ENCODE measurements at regions not wholly inside any gene's neighbourhood (a gene's known extent, or its start where the extent isn't known, plus 50 kb on each side); places are given as distances from the start of the nearest gene placed in this dataset.

DNA sequence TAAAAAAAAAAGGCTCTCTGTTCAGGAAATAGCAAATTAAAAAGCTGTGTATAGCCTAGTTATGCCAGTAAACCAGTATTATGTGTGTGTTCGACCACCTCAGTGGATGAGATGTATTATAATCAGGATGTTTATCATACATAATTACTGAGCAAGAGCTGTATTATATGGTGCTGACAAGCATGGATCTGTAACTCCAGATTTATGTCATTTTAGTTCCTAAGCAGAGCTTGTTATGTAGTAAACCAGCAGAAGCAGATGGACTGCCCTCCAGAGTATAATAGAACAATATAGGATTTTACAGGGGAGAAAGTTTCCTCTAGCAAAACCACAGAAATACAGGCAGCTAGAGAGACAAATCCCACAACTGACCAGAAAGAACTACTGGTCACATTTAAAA is 627.4 kb upstream of the EPHA5 start:
- H3K4me1 Mint-ChIP-seq (ENCODE audit: low read depth): peaks cover 7% of the 10 kb centered on the region; the same call in 1 of the 2 replicates

DNA sequence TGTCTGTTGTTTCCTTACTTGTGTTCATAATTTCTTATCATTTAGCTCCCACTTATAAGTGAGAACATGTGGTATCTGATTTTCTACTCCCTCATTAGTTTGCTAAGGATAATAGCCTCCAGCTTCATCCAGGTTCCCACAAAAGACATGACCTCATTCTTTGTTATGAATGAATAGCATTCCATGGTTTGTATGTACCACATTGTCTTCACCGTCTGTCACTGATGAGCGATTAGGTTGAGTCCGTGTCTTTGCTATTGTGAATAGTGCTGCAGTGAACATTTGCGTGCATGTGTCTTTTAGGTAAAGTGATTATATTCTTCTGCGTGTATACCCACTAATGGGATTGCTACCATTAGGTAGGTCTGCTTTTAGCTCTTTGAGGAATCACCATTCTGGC is 624.3 kb upstream of the EPHA5 start:
- Mint-ChIP-seq H3K4me1 (ENCODE audit: low read depth) (no peaks in the 10 kb centered on the region; the same call in 1 of the 2 replicates), H3K27me3 (ENCODE audit: insufficient read depth) (no peaks in the 10 kb centered on the region), H3K9me3 (peaks cover under 1% of the 10 kb centered on the region; the same call in 1 of the 2 replicates), H3K36me3 (ENCODE audit: low read depth) (no peaks in the 10 kb centered on the region), H3K27ac (no peak overlapping the region), H3K4me3 (no peak overlapping the region)
- TF ChIP-seq, protein P1, sequence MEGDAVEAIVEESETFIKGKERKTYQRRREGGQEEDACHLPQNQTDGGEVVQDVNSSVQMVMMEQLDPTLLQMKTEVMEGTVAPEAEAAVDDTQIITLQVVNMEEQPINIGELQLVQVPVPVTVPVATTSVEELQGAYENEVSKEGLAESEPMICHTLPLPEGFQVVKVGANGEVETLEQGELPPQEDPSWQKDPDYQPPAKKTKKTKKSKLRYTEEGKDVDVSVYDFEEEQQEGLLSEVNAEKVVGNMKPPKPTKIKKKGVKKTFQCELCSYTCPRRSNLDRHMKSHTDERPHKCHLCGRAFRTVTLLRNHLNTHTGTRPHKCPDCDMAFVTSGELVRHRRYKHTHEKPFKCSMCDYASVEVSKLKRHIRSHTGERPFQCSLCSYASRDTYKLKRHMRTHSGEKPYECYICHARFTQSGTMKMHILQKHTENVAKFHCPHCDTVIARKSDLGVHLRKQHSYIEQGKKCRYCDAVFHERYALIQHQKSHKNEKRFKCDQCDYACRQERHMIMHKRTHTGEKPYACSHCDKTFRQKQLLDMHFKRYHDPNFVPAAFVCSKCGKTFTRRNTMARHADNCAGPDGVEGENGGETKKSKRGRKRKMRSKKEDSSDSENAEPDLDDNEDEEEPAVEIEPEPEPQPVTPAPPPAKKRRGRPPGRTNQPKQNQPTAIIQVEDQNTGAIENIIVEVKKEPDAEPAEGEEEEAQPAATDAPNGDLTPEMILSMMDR (IDR thresholded peaks at IDR 0.05): no peak
- no peak for DNase-seq

More for the DNA sequence above, 627.4 kb upstream of the EPHA5 start:
- H3K4me3 Mint-ChIP-seq: no peak overlapping the region
- TF ChIP-seq, protein P1 (IDR thresholded peaks at IDR 0.05): no peak
- H3K27me3 Mint-ChIP-seq (ENCODE audit: insufficient read depth): no peaks in the 10 kb centered on the region
- H3K9me3 Mint-ChIP-seq: peaks cover 4% of the 10 kb centered on the region; the same call in 1 of the 2 replicates
- no peak overlapping the region for H3K27ac Mint-ChIP-seq
- no peak for DNase-seq
- no peaks in the 10 kb centered on the region for H3K36me3 Mint-ChIP-seq (ENCODE audit: low read depth)

DNA sequence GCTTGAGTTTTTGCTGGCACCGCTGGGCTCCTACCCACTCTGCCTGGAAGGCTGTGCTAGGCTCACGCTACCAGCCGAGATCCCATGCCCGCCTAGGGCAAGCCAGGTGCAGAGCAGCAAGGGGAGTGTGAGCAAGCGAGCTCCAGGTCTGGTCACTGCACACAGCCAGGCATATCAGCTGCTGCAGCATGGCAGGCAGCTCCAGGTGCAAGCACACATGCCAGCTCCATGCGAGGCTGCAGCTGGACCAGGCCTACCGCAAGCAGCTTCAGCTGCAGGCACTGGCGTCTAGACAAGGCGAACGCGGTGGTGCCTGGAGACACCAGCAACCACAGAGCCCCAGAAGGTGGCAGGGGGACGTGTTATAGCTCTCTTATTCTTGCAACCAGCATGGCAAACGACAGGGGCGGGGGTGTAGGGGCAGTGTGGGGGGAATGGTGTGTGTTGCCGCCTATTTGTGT is 614.7 kb upstream of the EPHA5 start:
- Mint-ChIP-seq H3K4me3 (no peak overlapping the region), H3K27me3 (ENCODE audit: insufficient read depth) (no peaks in the 10 kb centered on the region; the same call in 1 of the 2 replicates), H3K27ac (no peak overlapping the region), H3K9me3 (peaks cover 4% of the 10 kb centered on the region; the same call in 1 of the 2 replicates), H3K36me3 (ENCODE audit: low read depth) (no peaks in the 10 kb centered on the region), H3K4me1 (ENCODE audit: low read depth) (no peaks in the 10 kb centered on the region)
- TF ChIP-seq, protein P1 (IDR thresholded peaks at IDR 0.05): no peak
- DNase-seq: no peak

DNA sequence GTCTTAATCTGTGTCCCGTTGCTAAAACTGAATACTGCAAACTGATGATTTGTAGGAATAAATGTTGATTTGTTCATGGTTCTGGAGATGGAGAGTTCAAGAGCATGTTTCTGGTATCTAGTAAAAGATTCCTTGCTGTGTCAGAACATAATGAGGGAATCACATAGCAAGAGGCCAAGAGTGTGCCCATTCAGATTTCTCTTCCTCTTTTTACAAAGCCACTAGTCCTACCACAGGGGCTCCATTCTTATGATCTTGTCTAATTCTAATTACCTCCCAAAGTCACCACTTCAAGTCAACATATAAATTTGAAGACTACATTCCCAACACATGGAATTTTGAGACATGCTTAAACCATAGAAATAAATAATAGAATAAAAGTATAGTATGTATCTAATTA is 608.8 kb upstream of the EPHA5 start:
- Mint-ChIP-seq H3K9me3 (peaks cover 4% of the 10 kb centered on the region), H3K36me3 (ENCODE audit: low read depth) (no peaks in the 10 kb centered on the region), H3K27ac (no peak overlapping the region), H3K4me3 (no peak overlapping the region), H3K27me3 (ENCODE audit: insufficient read depth) (no peaks in the 10 kb centered on the region), H3K4me1 (ENCODE audit: low read depth) (no peaks in the 10 kb centered on the region; the same call in 1 of the 2 replicates)
- TF ChIP-seq, protein P1 (IDR thresholded peaks at IDR 0.05): no peak
- DNase-seq: no peak

DNA sequence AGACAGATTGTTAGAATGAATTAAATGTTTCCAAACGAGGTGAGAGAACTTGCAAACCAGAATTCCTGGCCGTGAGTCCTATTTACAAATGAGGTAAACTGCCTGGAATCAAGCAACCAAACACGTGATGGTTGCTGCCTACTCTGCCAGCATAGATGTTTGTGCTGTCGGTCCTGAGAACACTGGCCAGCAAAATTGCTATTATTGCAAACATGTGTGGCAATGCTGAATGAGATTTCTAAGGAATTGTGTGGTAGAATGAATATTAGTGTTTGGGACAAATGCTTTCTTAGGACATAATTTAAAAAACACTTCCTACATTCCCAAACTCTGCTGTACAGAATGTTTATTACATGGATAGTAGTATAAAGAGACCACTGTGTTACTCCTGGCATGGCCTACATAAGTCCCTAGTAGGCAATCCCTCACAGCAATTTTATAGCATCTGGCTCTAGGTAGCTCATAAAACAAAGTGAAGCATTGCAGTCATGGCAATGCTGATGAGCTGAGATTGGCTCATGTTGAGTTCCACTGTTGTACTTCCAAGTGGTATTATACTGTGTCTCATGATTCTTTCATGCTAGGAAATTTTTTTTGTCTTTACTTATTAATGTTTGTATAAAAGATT is 605.2 kb upstream of the EPHA5 start:
- no peaks in the 10 kb centered on the region; the same call in 1 of the 2 replicates for H3K36me3 Mint-ChIP-seq (ENCODE audit: low read depth)
- DNase-seq: no peak
- H3K27ac Mint-ChIP-seq: no peak overlapping the region
- TF ChIP-seq, protein P1 (IDR thresholded peaks at IDR 0.05): no peak
- H3K4me3 Mint-ChIP-seq: no peak overlapping the region; the same call in 1 of the 2 replicates
- no peaks in the 10 kb centered on the region; the same call in 1 of the 2 replicates for H3K4me1 Mint-ChIP-seq (ENCODE audit: low read depth)
- no peaks in the 10 kb centered on the region for H3K27me3 Mint-ChIP-seq (ENCODE audit: insufficient read depth)
- H3K9me3 Mint-ChIP-seq: peaks cover 12% of the 10 kb centered on the region
